Natural killer cell (primary cell): ENCODE measurements at regions not wholly inside any gene's neighbourhood (a gene's known extent, or its start where the extent isn't known, plus 50 kb on each side); places are given as distances from the start of the nearest gene placed in this dataset.
A peak's percentile ranks its signal among the peaks of the same experiment; 100 is the strongest.
"Not testable (repeated sequence)": the region's sequence is repeated elsewhere in the genome, so short reads cannot be mapped to it uniquely, and the experiment has no call there.

Experiments
- ATAC-seq, 3 donors: fragments of 150-1000 bp in 2 of 3; fragments of 200-7000 bp in 1 of 3; cut with Tn5 transposase; 1 replicate in 1 of 3; 2 replicates in 2 of 3; pipeline ENCODE4 v1.10.0; 2021; ENCODE audit warnings: mild to moderate bottlenecking in 2 of 3, moderate library complexity in 2 of 3
- DNase-seq, 2 donors: peaks; one replicate each; pipeline versions ENCODE4 v3.0.0 to v3.0.0-alpha.2; 2013 to 2021; ENCODE audit warnings: mixed read lengths in 1 of 2
- H3K27ac ChIP-seq: one replicate; pipeline ENCODE4 v1.5.1; 2013; ENCODE audit warnings: mild to moderate bottlenecking, low read length
- H3K27me3 ChIP-seq: one replicate; pipeline ENCODE4 v1.6.1; 2013; ENCODE audit warnings: low read length; ENCODE audit not compliant: control insufficient read depth, insufficient read depth
- H3K36me3 ChIP-seq: one replicate; pipeline ENCODE4 v1.6.1; 2013; ENCODE audit warnings: low read length; ENCODE audit not compliant: control insufficient read depth, insufficient read depth
- H3K4me1 ChIP-seq: one replicate; pipeline ENCODE4 v1.6.1; 2013; ENCODE audit warnings: low read length; ENCODE audit not compliant: control insufficient read depth, insufficient read depth
- H3K4me3 ChIP-seq: one replicate; pipeline ENCODE4 v1.5.1; 2013; ENCODE audit warnings: low read length
- H3K9me3 ChIP-seq: one replicate; pipeline ENCODE4 v1.6.1; 2013; ENCODE audit warnings: low read length; ENCODE audit not compliant: control insufficient read depth, insufficient read depth
- H3K27ac Mint-ChIP-seq, 2 donors: one replicate each; pipeline ENCODE4 v1.8.0; 2022; ENCODE audit warnings: mild to moderate bottlenecking in 2 of 2, mixed read lengths in 2 of 2, moderate library complexity in 1 of 2
- H3K27me3 Mint-ChIP-seq, 2 donors: one replicate each; pipeline ENCODE4 v1.8.0; 2022; ENCODE audit warnings: low read depth in 2 of 2, mixed read lengths in 2 of 2
- H3K36me3 Mint-ChIP-seq: one replicate; pipeline ENCODE4 v1.8.0; 2022; ENCODE audit warnings: mixed read lengths
- H3K4me1 Mint-ChIP-seq, 2 donors: one replicate each; pipeline ENCODE4 v1.8.0; 2022; ENCODE audit warnings: mixed read lengths in 2 of 2
- H3K4me3 Mint-ChIP-seq: one replicate; pipeline ENCODE4 v1.8.0; 2022; ENCODE audit warnings: mild to moderate bottlenecking, moderate library complexity, mixed read lengths
- H3K9me3 Mint-ChIP-seq, 2 donors: one replicate each; pipeline ENCODE4 v1.8.0; 2022; ENCODE audit warnings: mixed read lengths in 2 of 2
- WGBS: methylation state at CpG from one replicate; pipeline ENCODE4 v1.1.7; 2013; ENCODE audit warnings: missing lambda C conversion rate; ENCODE audit not compliant: insufficient coverage; 5-methylcytosine and 5-hydroxymethylcytosine counted together
- intact Hi-C: fragments of 100-400 bp; cut with micrococcal nuclease; formaldehyde crosslinking; loops from one replicate; pipeline ENCODE4 v1.14.2; 2022
- TF ChIP-seq, protein P1 (sequence below): fragments of 200-600 bp; IDR thresholded peaks from one replicate; pipeline ENCODE4 v1.8.0; 2022; ENCODE audit warnings: antibody characterized with exemption

GRCh38 chrY:20042993-20043392, 298.5 kb upstream of the KDM5D start:
- Histone ChIP-seq H3K4me1 (no peaks in the 10 kb centered on the region), H3K27me3 (no peaks in the 10 kb centered on the region), H3K9me3 (no peaks in the 10 kb centered on the region), H3K4me3 (no peak overlapping the region), H3K36me3 (no peaks in the 10 kb centered on the region), H3K27ac (no peak overlapping the region)
- TF ChIP-seq, protein P1, sequence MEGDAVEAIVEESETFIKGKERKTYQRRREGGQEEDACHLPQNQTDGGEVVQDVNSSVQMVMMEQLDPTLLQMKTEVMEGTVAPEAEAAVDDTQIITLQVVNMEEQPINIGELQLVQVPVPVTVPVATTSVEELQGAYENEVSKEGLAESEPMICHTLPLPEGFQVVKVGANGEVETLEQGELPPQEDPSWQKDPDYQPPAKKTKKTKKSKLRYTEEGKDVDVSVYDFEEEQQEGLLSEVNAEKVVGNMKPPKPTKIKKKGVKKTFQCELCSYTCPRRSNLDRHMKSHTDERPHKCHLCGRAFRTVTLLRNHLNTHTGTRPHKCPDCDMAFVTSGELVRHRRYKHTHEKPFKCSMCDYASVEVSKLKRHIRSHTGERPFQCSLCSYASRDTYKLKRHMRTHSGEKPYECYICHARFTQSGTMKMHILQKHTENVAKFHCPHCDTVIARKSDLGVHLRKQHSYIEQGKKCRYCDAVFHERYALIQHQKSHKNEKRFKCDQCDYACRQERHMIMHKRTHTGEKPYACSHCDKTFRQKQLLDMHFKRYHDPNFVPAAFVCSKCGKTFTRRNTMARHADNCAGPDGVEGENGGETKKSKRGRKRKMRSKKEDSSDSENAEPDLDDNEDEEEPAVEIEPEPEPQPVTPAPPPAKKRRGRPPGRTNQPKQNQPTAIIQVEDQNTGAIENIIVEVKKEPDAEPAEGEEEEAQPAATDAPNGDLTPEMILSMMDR = no peak
- no peak overlapping the region for H3K27ac Mint-ChIP-seq
- WGBS = 82% methylated on average over 2 of the region's 2 CpGs
- DNase-seq = no peak
- no peak for ATAC-seq
- H3K36me3 Mint-ChIP-seq = no peaks in the 10 kb centered on the region
- H3K4me3 Mint-ChIP-seq = no peak overlapping the region
- intact Hi-C loops = no loop called here
- H3K27me3 Mint-ChIP-seq = no peaks in the 10 kb centered on the region
- peaks cover 0 to 3% of the 10 kb centered on the region in 2 donors for H3K9me3 Mint-ChIP-seq
- no peaks in the 10 kb centered on the region for H3K4me1 Mint-ChIP-seq

DNA sequence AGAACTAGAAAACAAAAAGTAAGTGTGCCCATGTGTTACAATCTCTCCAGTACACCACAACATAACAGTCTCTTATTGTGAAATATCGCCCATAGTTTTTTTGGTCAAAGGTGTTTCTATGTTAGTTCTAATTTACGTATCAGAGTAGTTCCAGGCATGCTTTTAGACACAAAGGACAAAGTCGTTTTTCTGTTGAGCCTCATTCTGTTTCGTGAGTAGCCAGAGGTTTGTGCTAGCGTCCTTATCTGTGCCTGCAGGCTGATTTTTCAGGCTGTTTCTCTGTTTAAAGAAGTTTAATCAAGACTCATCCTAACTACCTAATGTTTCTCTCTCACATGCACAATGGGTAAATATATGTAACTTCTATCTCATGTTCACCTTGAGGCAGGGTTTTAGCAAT, 281.1 kb upstream of the KDM5D start:
- no peaks in the 10 kb centered on the region for H3K27me3 Mint-ChIP-seq
- H3K9me3 ChIP-seq = no peaks in the 10 kb centered on the region
- H3K36me3 Mint-ChIP-seq = no peaks in the 10 kb centered on the region
- H3K27ac Mint-ChIP-seq = no peak overlapping the region
- no peak for ATAC-seq
- H3K4me1 Mint-ChIP-seq = no peaks in the 10 kb centered on the region
- H3K4me3 ChIP-seq = no peak overlapping the region
- H3K9me3 Mint-ChIP-seq = peaks cover 0 to 7% of the 10 kb centered on the region in 2 donors
- DNase-seq = no peak
- 86% methylated on average over 4 of the region's 5 CpGs for WGBS
- H3K27me3 ChIP-seq = no peaks in the 10 kb centered on the region
- no peaks in the 10 kb centered on the region for H3K4me1 ChIP-seq
- intact Hi-C loops = no loop called here
- H3K36me3 ChIP-seq = no peaks in the 10 kb centered on the region
- no peak overlapping the region for H3K27ac ChIP-seq
- no peak overlapping the region for H3K4me3 Mint-ChIP-seq
- TF ChIP-seq, protein P1 = no peak

DNA sequence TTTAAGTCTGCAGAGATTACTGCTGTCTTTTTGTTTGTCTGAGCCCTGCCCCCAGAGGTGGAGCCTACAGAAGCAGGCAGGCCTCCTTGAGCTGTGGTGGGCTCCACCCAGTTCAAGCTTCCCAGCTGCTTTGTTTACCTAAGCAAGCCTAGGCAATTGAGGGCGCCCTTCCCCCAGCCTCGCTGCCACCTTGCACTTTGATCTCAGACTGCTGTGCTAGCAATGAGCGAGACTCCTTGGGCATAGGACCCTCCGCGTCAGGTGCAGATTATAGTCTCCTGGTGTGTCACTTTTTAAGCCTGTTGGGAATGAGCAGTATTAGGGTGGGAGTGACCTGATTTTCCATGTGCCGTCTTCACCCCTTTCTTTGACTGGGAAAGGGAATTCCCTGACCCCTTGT, 248.9 kb upstream of the KDM5D start:
- H3K27me3 ChIP-seq, ATAC-seq, H3K27ac Mint-ChIP-seq, H3K4me1 Mint-ChIP-seq, intact Hi-C loops, H3K27ac ChIP-seq, H3K36me3 ChIP-seq, H3K4me3 ChIP-seq, H3K9me3 Mint-ChIP-seq, H3K4me3 Mint-ChIP-seq, H3K36me3 Mint-ChIP-seq, H3K9me3 ChIP-seq, H3K27me3 Mint-ChIP-seq, H3K4me1 ChIP-seq: not testable (repeated sequence)
- WGBS = 82% methylated on average over 6 of the region's 6 CpGs
- DNase-seq = peak in 1 of 2 donors; percentile 1

- H3K27me3 ChIP-seq = no peaks in the 10 kb centered on the region
- H3K27me3 Mint-ChIP-seq = no peaks in the 10 kb centered on the region
- peaks cover 0 to 2% of the 10 kb centered on the region in 2 donors for H3K9me3 Mint-ChIP-seq
- H3K27ac ChIP-seq = no peak overlapping the region
- TF ChIP-seq, protein P1 = no peak
- WGBS = 80% methylated on average over 1 of the region's 3 CpGs
- no peaks in the 10 kb centered on the region for H3K36me3 Mint-ChIP-seq
- H3K9me3 ChIP-seq = no peaks in the 10 kb centered on the region
- no peaks in the 10 kb centered on the region for H3K4me1 ChIP-seq
- intact Hi-C loops = no loop called here
- H3K4me3 ChIP-seq = no peak overlapping the region
- no peak overlapping the region for H3K27ac Mint-ChIP-seq
- no peak overlapping the region for H3K4me3 Mint-ChIP-seq
- H3K36me3 ChIP-seq = no peaks in the 10 kb centered on the region
- DNase-seq = no peak
- no peak for ATAC-seq
- no peaks in the 10 kb centered on the region for H3K4me1 Mint-ChIP-seq
Observed at GRCh38 chrY:19973012-19973411, 228.5 kb upstream of the KDM5D start.
